ENCODE measurements at regions not wholly inside any gene's neighbourhood (a gene's known extent, or its start where the extent isn't known, plus 50 kb on each side); places are given as distances from the start of the nearest gene placed in this dataset.

DNA sequence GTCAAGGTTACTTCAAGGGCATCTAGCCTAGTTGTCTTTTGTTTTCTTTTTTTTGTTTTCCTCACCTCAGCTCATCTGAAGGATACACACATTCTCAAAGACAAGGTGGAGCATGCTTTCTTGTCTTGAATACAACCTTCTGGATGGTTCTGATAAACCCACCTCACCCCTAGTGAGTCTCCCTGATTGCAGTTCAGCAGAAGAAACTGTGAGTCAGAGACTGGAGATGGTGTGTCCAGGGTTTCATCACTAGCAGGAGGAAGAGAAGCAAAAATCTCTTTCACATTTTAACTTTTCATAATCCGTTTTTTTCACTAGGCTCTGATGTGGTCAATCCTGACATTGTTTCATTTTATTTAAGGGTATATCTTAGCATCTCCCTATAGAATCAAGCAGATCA, 143.0 kb upstream of the NRBF2 start:
- Histone ChIP-seq H3K9me3 (ENCODE audit: control insufficient read depth in 1 of 2, insufficient read depth in 1 of 2, low read depth in 1 of 2, low read length in 2 of 2) (no peaks in the 10 kb centered on the region), H3K4me3 (replicated peaks in 1 of 2; ENCODE audit: low read depth in 1 of 2, low read length in 2 of 2) (no peak overlapping the region), H3K4me1 (ENCODE audit: control insufficient read depth in 1 of 2, insufficient read depth in 2 of 2, low read length in 2 of 2) (0 out of 4 replicates have a peak, but pooled peaks cover 0 to 4% of the 10 kb centered on the region in 2 experiments), H4K20me1 (ENCODE audit: insufficient read depth) (no peaks in the 10 kb centered on the region), H3K9me2 (ENCODE audit: insufficient read depth) (no peaks in the 10 kb centered on the region), H3K27me3 (ENCODE audit: insufficient read depth, low read length) (no peaks in the 10 kb centered on the region), H3K9ac (ENCODE audit: low read length) (no peak overlapping the region), H3K4me2 (ENCODE audit: low read length) (no peak overlapping the region), H2AFZ (ENCODE audit: low read depth, low read length, poor library complexity, severe bottlenecking) (no peak overlapping the region), H3K79me2 (ENCODE audit: insufficient read depth, low read length) (no peaks in the 10 kb centered on the region), H3K27ac (ENCODE audit: low read depth, low read length) (no peak overlapping the region), H3K36me3 (ENCODE audit: control insufficient read depth in 1 of 2, insufficient read depth in 2 of 2, low read length in 2 of 2) (no peaks in the 10 kb centered on the region)
- ATAC-seq = no peak
- ChIA-PET RAD21 (ENCODE audit: low non-redundant PET in 1 of 2, low total read pairs in 2 of 2, uncharacterized antibody in 2 of 2, unreplicated experiment in 2 of 2) (no interaction called here), CTCF (no interaction called here), POLR2A (no interaction called here)
- intact Hi-C loops (cut with micrococcal nuclease) = no loop called here
- no TSS peak for BruUV-seq (replicated peaks)
- no peak for DNase-seq (ENCODE audit: low read depth, low spot score)
- TF ChIP-seq EZH2phosphoT487 (IDR thresholded peaks at IDR 0.05; ENCODE audit: borderline replicate concordance) = no peak
- no peak for TF ChIP-seq CEBPB (IDR thresholded peaks at IDR 0.05; ENCODE audit: low read depth)
- TF ChIP-seq ELF1 (IDR thresholded peaks at IDR 0.05; ENCODE audit: borderline replicate concordance, low read depth) = no peak
- TF ChIP-seq POLR2A (IDR thresholded peaks at IDR 0.05; ENCODE audit: borderline replicate concordance, extremely low read depth, insufficient read depth, insufficient read length) = no peak
- no peak for TF ChIP-seq SP1 (IDR thresholded peaks at IDR 0.05; ENCODE audit: low read depth)
- no peak for TF ChIP-seq SRF (IDR thresholded peaks at IDR 0.05; ENCODE audit: low read depth)
- TF ChIP-seq EGR1 (IDR thresholded peaks at IDR 0.05; ENCODE audit: low read depth) = no peak
- no peak for TF ChIP-seq EZH2 (IDR thresholded peaks at IDR 0.05)
- TF ChIP-seq RAD21 (IDR thresholded peaks at IDR 0.05; ENCODE audit: low read depth) = no peak
- TF ChIP-seq ZNF274 (IDR thresholded peaks at IDR 0.05; ENCODE audit: low read depth, low read length) = no peak
- TF ChIP-seq ZFX (IDR thresholded peaks at IDR 0.05) = no peak
- TF ChIP-seq FOSL1 (IDR thresholded peaks at IDR 0.05; ENCODE audit: low read depth) = no peak
- TF ChIP-seq YY1 (IDR thresholded peaks at IDR 0.05; ENCODE audit: extremely low read depth, insufficient replicate concordance, low read depth, low read length) = no peak
- no peak for TF ChIP-seq CBX3 (IDR thresholded peaks at IDR 0.05; ENCODE audit: low read depth)
- TF ChIP-seq, protein P1, sequence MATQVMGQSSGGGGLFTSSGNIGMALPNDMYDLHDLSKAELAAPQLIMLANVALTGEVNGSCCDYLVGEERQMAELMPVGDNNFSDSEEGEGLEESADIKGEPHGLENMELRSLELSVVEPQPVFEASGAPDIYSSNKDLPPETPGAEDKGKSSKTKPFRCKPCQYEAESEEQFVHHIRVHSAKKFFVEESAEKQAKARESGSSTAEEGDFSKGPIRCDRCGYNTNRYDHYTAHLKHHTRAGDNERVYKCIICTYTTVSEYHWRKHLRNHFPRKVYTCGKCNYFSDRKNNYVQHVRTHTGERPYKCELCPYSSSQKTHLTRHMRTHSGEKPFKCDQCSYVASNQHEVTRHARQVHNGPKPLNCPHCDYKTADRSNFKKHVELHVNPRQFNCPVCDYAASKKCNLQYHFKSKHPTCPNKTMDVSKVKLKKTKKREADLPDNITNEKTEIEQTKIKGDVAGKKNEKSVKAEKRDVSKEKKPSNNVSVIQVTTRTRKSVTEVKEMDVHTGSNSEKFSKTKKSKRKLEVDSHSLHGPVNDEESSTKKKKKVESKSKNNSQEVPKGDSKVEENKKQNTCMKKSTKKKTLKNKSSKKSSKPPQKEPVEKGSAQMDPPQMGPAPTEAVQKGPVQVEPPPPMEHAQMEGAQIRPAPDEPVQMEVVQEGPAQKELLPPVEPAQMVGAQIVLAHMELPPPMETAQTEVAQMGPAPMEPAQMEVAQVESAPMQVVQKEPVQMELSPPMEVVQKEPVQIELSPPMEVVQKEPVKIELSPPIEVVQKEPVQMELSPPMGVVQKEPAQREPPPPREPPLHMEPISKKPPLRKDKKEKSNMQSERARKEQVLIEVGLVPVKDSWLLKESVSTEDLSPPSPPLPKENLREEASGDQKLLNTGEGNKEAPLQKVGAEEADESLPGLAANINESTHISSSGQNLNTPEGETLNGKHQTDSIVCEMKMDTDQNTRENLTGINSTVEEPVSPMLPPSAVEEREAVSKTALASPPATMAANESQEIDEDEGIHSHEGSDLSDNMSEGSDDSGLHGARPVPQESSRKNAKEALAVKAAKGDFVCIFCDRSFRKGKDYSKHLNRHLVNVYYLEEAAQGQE (IDR thresholded peaks at IDR 0.05; ENCODE audit: low read depth) = no peak
- TF ChIP-seq, protein P2, sequence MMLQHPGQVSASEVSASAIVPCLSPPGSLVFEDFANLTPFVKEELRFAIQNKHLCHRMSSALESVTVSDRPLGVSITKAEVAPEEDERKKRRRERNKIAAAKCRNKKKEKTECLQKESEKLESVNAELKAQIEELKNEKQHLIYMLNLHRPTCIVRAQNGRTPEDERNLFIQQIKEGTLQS (IDR thresholded peaks at IDR 0.05) = no peak
- TF ChIP-seq, protein P3, sequence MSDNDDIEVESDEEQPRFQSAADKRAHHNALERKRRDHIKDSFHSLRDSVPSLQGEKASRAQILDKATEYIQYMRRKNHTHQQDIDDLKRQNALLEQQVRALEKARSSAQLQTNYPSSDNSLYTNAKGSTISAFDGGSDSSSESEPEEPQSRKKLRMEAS (IDR thresholded peaks at IDR 0.05) = no peak
- TF ChIP-seq, protein P4, sequence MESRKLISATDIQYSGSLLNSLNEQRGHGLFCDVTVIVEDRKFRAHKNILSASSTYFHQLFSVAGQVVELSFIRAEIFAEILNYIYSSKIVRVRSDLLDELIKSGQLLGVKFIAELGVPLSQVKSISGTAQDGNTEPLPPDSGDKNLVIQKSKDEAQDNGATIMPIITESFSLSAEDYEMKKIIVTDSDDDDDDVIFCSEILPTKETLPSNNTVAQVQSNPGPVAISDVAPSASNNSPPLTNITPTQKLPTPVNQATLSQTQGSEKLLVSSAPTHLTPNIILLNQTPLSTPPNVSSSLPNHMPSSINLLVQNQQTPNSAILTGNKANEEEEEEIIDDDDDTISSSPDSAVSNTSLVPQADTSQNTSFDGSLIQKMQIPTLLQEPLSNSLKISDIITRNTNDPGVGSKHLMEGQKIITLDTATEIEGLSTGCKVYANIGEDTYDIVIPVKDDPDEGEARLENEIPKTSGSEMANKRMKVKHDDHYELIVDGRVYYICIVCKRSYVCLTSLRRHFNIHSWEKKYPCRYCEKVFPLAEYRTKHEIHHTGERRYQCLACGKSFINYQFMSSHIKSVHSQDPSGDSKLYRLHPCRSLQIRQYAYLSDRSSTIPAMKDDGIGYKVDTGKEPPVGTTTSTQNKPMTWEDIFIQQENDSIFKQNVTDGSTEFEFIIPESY (IDR thresholded peaks at IDR 0.05; ENCODE audit: extremely low read depth, insufficient replicate concordance, low read length) = no peak
- TF ChIP-seq POLR2AphosphoS5 (IDR thresholded peaks at IDR 0.05; ENCODE audit: low read depth, low read length) = no peak
- TF ChIP-seq, protein P5, sequence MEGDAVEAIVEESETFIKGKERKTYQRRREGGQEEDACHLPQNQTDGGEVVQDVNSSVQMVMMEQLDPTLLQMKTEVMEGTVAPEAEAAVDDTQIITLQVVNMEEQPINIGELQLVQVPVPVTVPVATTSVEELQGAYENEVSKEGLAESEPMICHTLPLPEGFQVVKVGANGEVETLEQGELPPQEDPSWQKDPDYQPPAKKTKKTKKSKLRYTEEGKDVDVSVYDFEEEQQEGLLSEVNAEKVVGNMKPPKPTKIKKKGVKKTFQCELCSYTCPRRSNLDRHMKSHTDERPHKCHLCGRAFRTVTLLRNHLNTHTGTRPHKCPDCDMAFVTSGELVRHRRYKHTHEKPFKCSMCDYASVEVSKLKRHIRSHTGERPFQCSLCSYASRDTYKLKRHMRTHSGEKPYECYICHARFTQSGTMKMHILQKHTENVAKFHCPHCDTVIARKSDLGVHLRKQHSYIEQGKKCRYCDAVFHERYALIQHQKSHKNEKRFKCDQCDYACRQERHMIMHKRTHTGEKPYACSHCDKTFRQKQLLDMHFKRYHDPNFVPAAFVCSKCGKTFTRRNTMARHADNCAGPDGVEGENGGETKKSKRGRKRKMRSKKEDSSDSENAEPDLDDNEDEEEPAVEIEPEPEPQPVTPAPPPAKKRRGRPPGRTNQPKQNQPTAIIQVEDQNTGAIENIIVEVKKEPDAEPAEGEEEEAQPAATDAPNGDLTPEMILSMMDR (IDR thresholded peaks at IDR 0.05 in 2 of 3, conservative IDR thresholded peaks at IDR 0.05 in 1 of 3; ENCODE audit: borderline replicate concordance in 1 of 3, insufficient read depth in 1 of 3, low read depth in 2 of 3, low read length in 2 of 3) = no peak

Measured in HCT116 (cell line).